ENCODE measurements at regions not wholly inside any gene's neighbourhood (a gene's known extent, or its start where the extent isn't known, plus 50 kb on each side); places are given as distances from the start of the nearest gene placed in this dataset.

DNA sequence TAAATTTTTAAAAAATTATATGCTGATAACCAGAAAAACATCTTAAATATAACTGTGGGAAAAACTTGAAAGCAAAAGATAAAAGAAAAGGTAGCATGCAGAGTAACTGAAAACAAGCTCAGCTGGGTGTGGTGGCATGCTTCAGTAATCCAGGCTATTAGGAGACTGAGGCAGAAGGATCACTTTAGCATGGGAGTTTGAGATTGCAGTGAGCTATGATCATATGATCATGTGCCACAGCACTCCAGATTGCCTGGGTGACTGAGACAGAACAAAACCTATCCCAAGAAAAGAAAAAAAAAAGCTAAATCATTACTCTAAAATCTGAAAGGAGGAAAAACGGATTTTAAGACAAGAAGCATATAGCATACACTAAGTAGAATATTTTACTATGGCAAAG is 1624.0 kb downstream of the AMY1C start:
- H3K79me2 ChIP-seq (ENCODE audit: insufficient read depth, low read length) = no peaks in the 10 kb centered on the region
- H3K27me3 ChIP-seq (ENCODE audit: control insufficient read depth in 1 of 2, insufficient read depth in 2 of 2, low read length in 2 of 2) = no peaks in the 10 kb centered on the region
- POLR2A ChIA-PET = no interaction called here
- DNase-seq (ENCODE audit: low spot score) (no peak), FAIRE-seq (no peak), ATAC-seq (no peak)
- no peak overlapping the region for H3K4me3 ChIP-seq (replicated peaks in 1 of 3; ENCODE audit: insufficient read depth in 1 of 3, low read depth in 2 of 3, low read length in 3 of 3)
- no peaks in the 10 kb centered on the region for H4K20me1 ChIP-seq (ENCODE audit: insufficient read depth, low read length)
- no peak overlapping the region for H3K27ac ChIP-seq (ENCODE audit: extremely low read length, insufficient read depth, low read length)
- intact Hi-C loops (cut with micrococcal nuclease; ENCODE audit: unreplicated experiment) (no loop called here), in situ Hi-C loops (cut with HindIII; ENCODE audit: extremely low pct_ligation_motif_present, low pct_unique_long_range_greater_than_20kb) (no loop called here)
- TF ChIP-seq, protein P1, sequence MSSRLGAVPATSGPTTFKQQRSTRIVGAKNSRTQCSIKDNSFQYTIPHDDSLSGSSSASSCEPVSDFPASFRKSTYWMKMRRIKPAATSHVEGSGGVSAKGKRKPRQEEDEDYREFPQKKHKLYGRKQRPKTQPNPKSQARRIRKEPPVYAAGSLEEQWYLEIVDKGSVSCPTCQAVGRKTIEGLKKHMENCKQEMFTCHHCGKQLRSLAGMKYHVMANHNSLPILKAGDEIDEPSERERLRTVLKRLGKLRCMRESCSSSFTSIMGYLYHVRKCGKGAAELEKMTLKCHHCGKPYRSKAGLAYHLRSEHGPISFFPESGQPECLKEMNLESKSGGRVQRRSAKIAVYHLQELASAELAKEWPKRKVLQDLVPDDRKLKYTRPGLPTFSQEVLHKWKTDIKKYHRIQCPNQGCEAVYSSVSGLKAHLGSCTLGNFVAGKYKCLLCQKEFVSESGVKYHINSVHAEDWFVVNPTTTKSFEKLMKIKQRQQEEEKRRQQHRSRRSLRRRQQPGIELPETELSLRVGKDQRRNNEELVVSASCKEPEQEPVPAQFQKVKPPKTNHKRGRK (CRISPR knock-in tag; IDR thresholded peaks at IDR 0.05) = no peak
- no peak for TF ChIP-seq SALL1 (CRISPR knock-in tag; IDR thresholded peaks at IDR 0.05)
- TF ChIP-seq ZNF615 (CRISPR knock-in tag; IDR thresholded peaks at IDR 0.05; ENCODE audit: borderline replicate concordance) = no peak
- TF ChIP-seq STAT5B (CRISPR knock-in tag; IDR thresholded peaks at IDR 0.05) = no peak
- WGBS (ENCODE audit: low lambda C conversion rate) = 0% methylated on average over 1 of the region's 1 CpG
- no peaks in the 10 kb centered on the region for H3K36me3 ChIP-seq (replicated peaks in 1 of 2; ENCODE audit: control insufficient read depth in 1 of 2, insufficient read depth in 2 of 2, low read length in 2 of 2)
- no peak overlapping the region for H2AFZ ChIP-seq (ENCODE audit: low read length)
- H3K9ac ChIP-seq (ENCODE audit: insufficient read depth, low read depth, low read length) = no peak overlapping the region
- no peaks in the 10 kb centered on the region for H3K4me1 ChIP-seq (ENCODE audit: insufficient read depth, low read length)
- no peak overlapping the region for H3K4me2 ChIP-seq (ENCODE audit: low read depth, low read length)
- CTCF ChIA-PET (ENCODE audit: low intra/inter-chr PET ratio, low total read pairs) = no interaction called here
- BruUV-seq (replicated peaks) = no TSS peak
- no peaks in the 10 kb centered on the region; the same call in 1 of the 2 replicates for H3K9me3 ChIP-seq (ENCODE audit: low read length)

DNA sequence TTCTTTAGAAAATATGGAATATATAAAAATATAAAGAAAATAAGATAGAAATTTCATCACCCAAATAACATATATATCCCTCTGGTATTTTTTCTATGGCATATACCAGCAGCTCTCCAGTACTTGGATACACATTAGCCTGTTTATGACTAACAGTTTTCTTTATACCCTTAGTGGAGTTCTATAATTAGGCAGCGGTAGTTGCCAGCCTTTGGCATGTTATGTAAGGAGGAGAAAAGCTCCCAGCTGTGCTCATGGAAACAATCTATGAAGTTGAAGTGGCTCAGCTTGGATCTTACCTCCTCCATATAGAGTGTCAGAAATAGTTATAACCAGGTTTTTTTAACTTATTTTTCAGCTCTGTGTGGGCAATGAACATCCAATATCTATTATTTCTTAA is 1636.8 kb downstream of the AMY1C start:
- Histone ChIP-seq H3K4me1 (ENCODE audit: insufficient read depth, low read length) (no peaks in the 10 kb centered on the region), H3K9ac (ENCODE audit: insufficient read depth, low read depth, low read length) (no peak overlapping the region), H3K27ac (ENCODE audit: extremely low read length, insufficient read depth, low read length) (no peak overlapping the region), H3K36me3 (replicated peaks in 1 of 2; ENCODE audit: control insufficient read depth in 1 of 2, insufficient read depth in 2 of 2, low read length in 2 of 2) (no peaks in the 10 kb centered on the region), H2AFZ (ENCODE audit: low read length) (no peak overlapping the region), H3K79me2 (ENCODE audit: insufficient read depth, low read length) (no peaks in the 10 kb centered on the region), H3K4me2 (ENCODE audit: low read depth, low read length) (no peak overlapping the region), H3K4me3 (replicated peaks in 1 of 3; ENCODE audit: insufficient read depth in 1 of 3, low read depth in 2 of 3, low read length in 3 of 3) (no peak overlapping the region), H3K9me3 (ENCODE audit: low read length) (peaks cover 31% of the 10 kb centered on the region), H3K27me3 (ENCODE audit: control insufficient read depth in 1 of 2, insufficient read depth in 2 of 2, low read length in 2 of 2) (no peaks in the 10 kb centered on the region), H4K20me1 (ENCODE audit: insufficient read depth, low read length) (no peaks in the 10 kb centered on the region)
- 6% methylated on average over 1 of the region's 1 CpG for WGBS (ENCODE audit: low lambda C conversion rate)
- ChIA-PET CTCF (ENCODE audit: low intra/inter-chr PET ratio, low total read pairs) (no interaction called here), POLR2A (no interaction called here)
- intact Hi-C loops (cut with micrococcal nuclease; ENCODE audit: unreplicated experiment) = no loop called here
- TF ChIP-seq ZNF33A (CRISPR knock-in tag; IDR thresholded peaks at IDR 0.05; ENCODE audit: borderline replicate concordance) (no peak), JARID2 (CRISPR knock-in tag; IDR thresholded peaks at IDR 0.05; ENCODE audit: insufficient replicate concordance) (no peak), PHB2 (IDR thresholded peaks at IDR 0.05; ENCODE audit: partially characterized antibody) (no peak), HES4 (CRISPR knock-in tag; IDR thresholded peaks at IDR 0.05; ENCODE audit: borderline replicate concordance) (no peak), BHLHE40 (IDR thresholded peaks at IDR 0.05; ENCODE audit: low read length) (no peak)
- ATAC-seq = no peak
- BruUV-seq (replicated peaks) = no TSS peak
- in situ Hi-C loops (cut with HindIII; ENCODE audit: extremely low pct_ligation_motif_present, low pct_unique_long_range_greater_than_20kb) = no loop called here
- no peak for FAIRE-seq
- DNase-seq (ENCODE audit: low spot score) = no peak
